PC-3 (cell line): ENCODE measurements at regions not wholly inside any gene's neighbourhood (a gene's known extent, or its start where the extent isn't known, plus 50 kb on each side); places are given as distances from the start of the nearest gene placed in this dataset.

Source experiments
- ATAC-seq: fragments of 200-7000 bp; cut with Tn5 transposase; 2 replicates; pipeline ENCODE4 v1.9.1; 2020; ENCODE audit warnings: mild to moderate bottlenecking, moderate library complexity
- BruUV-seq: library from RNA; stranded (reverse); fragments of 400-500 nt; replicated peaks from 2 replicates; lab custom pipeline; 2021; lab: Mats Ljungman, UMichigan
- CTCF ChIA-PET: fragments of 300-600 bp; sonication (Branson Sonifier 250); formaldehyde crosslinking; loops from one replicate; lab custom pipeline; 2022; ENCODE audit warnings: antibody characterized with exemption; lab: Charles Lee
- POLR2A ChIA-PET: fragments of 300-600 bp; sonication (Branson Sonifier 250); formaldehyde crosslinking; loops from one replicate; lab custom pipeline; 2022; ENCODE audit warnings: antibody characterized with exemption; ENCODE audit not compliant: unreplicated experiment; lab: Charles Lee
- DNase-seq: peaks from one replicate; pipeline ENCODE4 v3.0.0-alpha.2; 2015
- H2AFZ ChIP-seq: fragments of 300-600 bp; sonication (generic); 2 replicates; pipeline ENCODE4 v1.6.0; 2016; ENCODE audit warnings: antibody characterized with exemption, low read length
- H3F3A ChIP-seq: fragments of 300-600 bp; sonication (generic); one replicate; pipeline ENCODE4 v1.6.0; 2017; ENCODE audit warnings: antibody characterized with exemption, low read length, control low read depth, mild to moderate bottlenecking; ENCODE audit not compliant: unreplicated experiment
- H3K27ac ChIP-seq: fragments of 300-600 bp; sonication (generic); 2 replicates; pipeline ENCODE4 v1.5.1; 2016; ENCODE audit warnings: mild to moderate bottlenecking, low read length
- H3K27me3 ChIP-seq: fragments of 300-600 bp; sonication (generic); 2 replicates; pipeline ENCODE4 v1.6.1; 2016; ENCODE audit warnings: low read length, mixed read lengths
- H3K36me3 ChIP-seq: fragments of 300-600 bp; sonication (generic); 2 replicates; pipeline ENCODE4 v1.6.1; 2016; ENCODE audit warnings: low read depth, mixed run types, low read length, mixed read lengths
- H3K4me1 ChIP-seq: fragments of 300-600 bp; sonication (generic); 2 replicates; pipeline ENCODE4 v1.5.1; 2016; ENCODE audit warnings: low read length; ENCODE audit not compliant: insufficient read depth
- H3K4me2 ChIP-seq: fragments of 300-600 bp; sonication (generic); 2 replicates; pipeline ENCODE4 v1.6.0; 2016; ENCODE audit warnings: low read length
- H3K4me3 ChIP-seq: fragments of 300-600 bp; sonication (generic); 2 replicates; pipeline ENCODE4 v1.5.1; 2016; ENCODE audit warnings: mild to moderate bottlenecking, low read length, mixed read lengths
- H3K79me2 ChIP-seq: fragments of 300-600 bp; sonication (generic); 2 replicates; pipeline ENCODE4 v1.6.1; 2017; ENCODE audit warnings: low read length, mixed read lengths
- H3K9ac ChIP-seq: fragments of 300-600 bp; sonication (generic); 2 replicates; pipeline ENCODE4 v1.6.0; 2016; ENCODE audit warnings: mild to moderate bottlenecking, low read length
- H3K9me2 ChIP-seq: fragments of 300-600 bp; sonication (generic); replicated peaks from 2 replicates; pipeline ENCODE4 v1.6.1; 2016; ENCODE audit warnings: mixed run types, low read length, mixed read lengths
- H3K9me3 ChIP-seq: fragments of 300-600 bp; sonication (generic); 2 replicates; pipeline ENCODE4 v1.6.1; 2016; ENCODE audit warnings: low read length, mixed read lengths
- H4K20me1 ChIP-seq: fragments of 300-600 bp; sonication (generic); 2 replicates; pipeline ENCODE4 v1.6.1; 2016; ENCODE audit warnings: low read length, mixed read lengths
- CTCF ChIP-seq: fragments of 300-600 bp; sonication (generic); conservative IDR thresholded peaks from 2 replicates; pipeline ENCODE4 v1.5.1; 2017; ENCODE audit warnings: antibody characterized with exemption, low read depth, mild to moderate bottlenecking, low read length
- EZH2 ChIP-seq: fragments of 300-600 bp; sonication (generic); IDR thresholded peaks from one replicate; pipeline ENCODE4 v1.6.1; 2017; ENCODE audit warnings: antibody characterized with exemption, mild to moderate bottlenecking, low read length; ENCODE audit not compliant: unreplicated experiment
- EZH2phosphoT487 ChIP-seq: fragments of 300-600 bp; sonication (generic); IDR thresholded peaks from 2 replicates; pipeline ENCODE4 v1.6.1; 2018; ENCODE audit warnings: mild to moderate bottlenecking, antibody characterized with exemption, low read length, borderline replicate concordance
- intact Hi-C: fragments of 100-400 bp; cut with micrococcal nuclease; formaldehyde crosslinking; loops from 2 replicates; pipeline ENCODE4 v1.9.0; 2023

- no peak overlapping the region for H3K9ac ChIP-seq
- no peak for TF ChIP-seq EZH2
- TF ChIP-seq CTCF = no peak
- TF ChIP-seq EZH2phosphoT487 = no peak
- CTCF ChIA-PET = no interaction called here
- POLR2A ChIA-PET = no interaction called here
- no peak overlapping the region for H3K27ac ChIP-seq
- no peaks in the 10 kb centered on the region for H3K79me2 ChIP-seq
- H3F3A ChIP-seq = no peaks in the 10 kb centered on the region
- H3K9me2 ChIP-seq = no peaks in the 10 kb centered on the region
- intact Hi-C loops = no loop called here
- no peaks in the 10 kb centered on the region for H3K36me3 ChIP-seq
- DNase-seq = no peak
- no peak overlapping the region for H3K4me2 ChIP-seq
- no peaks in the 10 kb centered on the region for H4K20me1 ChIP-seq
- H3K9me3 ChIP-seq = no peaks in the 10 kb centered on the region
- no peak for ATAC-seq
- BruUV-seq = no TSS peak
- H3K27me3 ChIP-seq = peaks cover 51% of the 10 kb centered on the region
- no peak overlapping the region for H2AFZ ChIP-seq
- no peaks in the 10 kb centered on the region for H3K4me1 ChIP-seq
- H3K4me3 ChIP-seq = no peak overlapping the region
Measured at GRCh38 chr20:37596890-37597536, 69.3 kb upstream of the BLCAP start.

GRCh38 chr20:37596168-37596567 lies 68.5 kb upstream of the BLCAP start:
- TF ChIP-seq CTCF (no peak), EZH2phosphoT487 (no peak), EZH2 (no peak)
- no peaks in the 10 kb centered on the region for H3K9me3 ChIP-seq
- intact Hi-C loops = no loop called here
- no peaks in the 10 kb centered on the region for H4K20me1 ChIP-seq
- H3F3A ChIP-seq = no peaks in the 10 kb centered on the region
- BruUV-seq = no TSS peak
- POLR2A ChIA-PET = no interaction called here
- DNase-seq = no peak
- no peak for ATAC-seq
- no peak overlapping the region for H3K4me2 ChIP-seq
- no peaks in the 10 kb centered on the region for H3K79me2 ChIP-seq
- no peaks in the 10 kb centered on the region for H3K4me1 ChIP-seq
- H3K9ac ChIP-seq = no peak overlapping the region
- H3K4me3 ChIP-seq = no peak overlapping the region
- CTCF ChIA-PET = no interaction called here
- H3K27ac ChIP-seq = no peak overlapping the region
- H3K27me3 ChIP-seq = peaks cover 51% of the 10 kb centered on the region
- H3K36me3 ChIP-seq = no peaks in the 10 kb centered on the region
- no peaks in the 10 kb centered on the region for H3K9me2 ChIP-seq
- H2AFZ ChIP-seq = no peak overlapping the region

GRCh38 chr20:37593710-37594109 lies 66.0 kb upstream of the BLCAP start:
- no peaks in the 10 kb centered on the region for H3F3A ChIP-seq
- intact Hi-C loops = no loop called here
- H3K4me3 ChIP-seq = no peak overlapping the region
- no peaks in the 10 kb centered on the region for H3K9me2 ChIP-seq
- H3K9me3 ChIP-seq = no peaks in the 10 kb centered on the region
- H3K79me2 ChIP-seq = no peaks in the 10 kb centered on the region
- no peak overlapping the region for H3K27ac ChIP-seq
- ATAC-seq (no peak), DNase-seq (no peak)
- H3K27me3 ChIP-seq = peaks cover 34% of the 10 kb centered on the region
- no peaks in the 10 kb centered on the region for H4K20me1 ChIP-seq
- H3K36me3 ChIP-seq = no peaks in the 10 kb centered on the region
- no peak overlapping the region for H3K4me2 ChIP-seq
- ChIA-PET POLR2A (no interaction called here), CTCF (no interaction called here)
- BruUV-seq = no TSS peak
- TF ChIP-seq EZH2phosphoT487 = no peak
- TF ChIP-seq EZH2 = no peak
- no peak for TF ChIP-seq CTCF
- H3K9ac ChIP-seq = no peak overlapping the region
- no peak overlapping the region for H2AFZ ChIP-seq
- no peaks in the 10 kb centered on the region for H3K4me1 ChIP-seq
